ENCODE measurements at regions not wholly inside any gene's neighbourhood (a gene's known extent, or its start where the extent isn't known, plus 50 kb on each side); places are given as distances from the start of the nearest gene placed in this dataset.

DNA sequence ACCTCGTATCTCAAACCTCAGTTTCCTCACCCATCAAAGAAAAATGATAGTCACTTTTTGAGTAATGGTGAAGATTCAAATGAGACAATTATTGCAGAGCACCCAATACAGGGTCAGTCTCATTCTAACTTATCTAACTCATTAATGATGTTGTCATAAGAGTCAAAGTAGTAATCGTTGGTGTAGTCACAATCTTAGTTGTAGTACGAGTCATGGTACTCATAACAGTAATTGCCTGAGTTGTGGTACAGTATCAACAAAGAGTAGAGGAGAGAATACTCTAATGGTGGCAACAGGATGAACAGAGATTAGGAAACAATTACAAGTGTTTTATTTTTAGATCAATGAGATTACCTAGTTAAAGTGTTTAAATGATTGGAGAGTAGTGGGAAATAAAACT lies 93.6 kb upstream of the TMTC2 start:
- no peaks in the 10 kb centered on the region for H3K27me3 ChIP-seq (ENCODE audit: control insufficient read depth in 1 of 2, insufficient read depth in 1 of 2, low read length in 2 of 2)
- no peak overlapping the region for H3K23ac ChIP-seq (ENCODE audit: low read length in 2 of 2)
- no peak overlapping the region for H2AFZ ChIP-seq (ENCODE audit: low read depth, low read length)
- DNase-seq, result no peak
- H2BK15ac ChIP-seq (ENCODE audit: low read depth, poor library complexity, severe bottlenecking), result no peak overlapping the region
- no peaks in the 10 kb centered on the region for H3K36me3 ChIP-seq (ENCODE audit: control insufficient read depth in 1 of 2, insufficient read depth in 2 of 2, low read depth in 1 of 2, low read length in 2 of 2)
- no peak overlapping the region for H4K8ac ChIP-seq (ENCODE audit: low read length)
- WGBS, result 73% methylated on average over 3 of the region's 3 CpGs
- no peak overlapping the region for H2BK120ac ChIP-seq (ENCODE audit: low read depth, low read length)
- H3K4me3 ChIP-seq (ENCODE audit: insufficient read depth in 1 of 2, low read depth in 1 of 2, low read length in 2 of 2), result no peak overlapping the region
- H3K27ac ChIP-seq (ENCODE audit: low read length, poor library complexity, severe bottlenecking), result no peak overlapping the region
- H3K9ac ChIP-seq (ENCODE audit: low read length), result no peak overlapping the region
- no peak overlapping the region for H3K4ac ChIP-seq (ENCODE audit: low read depth in 1 of 2, low read length in 2 of 2)
- no peak overlapping the region for H2AK5ac ChIP-seq (ENCODE audit: low read length, severe bottlenecking)
- no peak overlapping the region for H2BK5ac ChIP-seq (ENCODE audit: low read depth, low read length, poor library complexity, severe bottlenecking)
- no peaks in the 10 kb centered on the region for H3K79me1 ChIP-seq (replicated peaks; ENCODE audit: low read length, poor library complexity, severe bottlenecking)
- no peak overlapping the region for H3K4me2 ChIP-seq (ENCODE audit: low read length, poor library complexity, severe bottlenecking)
- no peak overlapping the region for H4K91ac ChIP-seq (ENCODE audit: low read length)
- H2BK12ac ChIP-seq (ENCODE audit: low read length in 2 of 2), result no peak overlapping the region
- H3K9me3 ChIP-seq (ENCODE audit: control insufficient read depth, low read length), result peaks cover 5% of the 10 kb centered on the region
- no peak overlapping the region for H3K18ac ChIP-seq (ENCODE audit: low read depth in 1 of 2, low read length in 2 of 2)
- H3K14ac ChIP-seq (ENCODE audit: low read length in 2 of 2), result no peak overlapping the region
- peaks cover 1% of the 10 kb centered on the region for H3K4me1 ChIP-seq (ENCODE audit: control insufficient read depth, insufficient read depth, low read depth, low read length)

DNA sequence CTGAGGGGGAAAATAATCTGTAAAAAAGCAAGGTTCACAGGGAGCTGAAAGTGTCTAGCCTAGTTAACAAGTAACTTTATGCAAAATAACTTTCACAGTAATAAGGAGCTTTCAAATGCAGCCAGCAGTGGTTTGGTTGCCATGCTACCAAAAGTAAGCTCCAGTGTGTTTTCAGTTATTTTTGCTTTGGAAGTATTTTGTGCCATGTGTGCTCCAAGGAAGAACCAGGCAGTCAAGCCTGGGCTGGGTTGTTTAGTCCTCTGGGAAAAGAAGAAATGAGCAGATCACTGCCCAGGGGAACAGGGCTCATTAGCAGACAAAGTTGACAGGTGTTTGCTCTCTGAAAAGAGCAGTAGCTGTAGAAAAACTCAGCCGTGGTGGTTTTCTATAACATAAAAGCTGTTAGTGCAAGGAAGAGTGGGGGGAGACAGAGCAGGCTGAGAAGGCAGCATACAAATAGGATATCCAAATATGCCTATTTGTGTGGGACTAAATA lies 92.8 kb upstream of the TMTC2 start:
- H4K91ac ChIP-seq (ENCODE audit: low read length), result no peak overlapping the region
- 66% methylated on average over 1 of the region's 1 CpG for WGBS
- no peaks in the 10 kb centered on the region for H3K9me3 ChIP-seq (ENCODE audit: control insufficient read depth, low read length)
- no peaks in the 10 kb centered on the region for H3K27me3 ChIP-seq (ENCODE audit: control insufficient read depth in 1 of 2, insufficient read depth in 1 of 2, low read length in 2 of 2)
- H3K9ac ChIP-seq (ENCODE audit: low read length), result no peak overlapping the region
- H3K4me1 ChIP-seq (ENCODE audit: control insufficient read depth, insufficient read depth, low read depth, low read length), result peaks cover 1% of the 10 kb centered on the region
- no peak overlapping the region for H4K8ac ChIP-seq (ENCODE audit: low read length)
- no peak overlapping the region for H2AFZ ChIP-seq (ENCODE audit: low read depth, low read length)
- no peak overlapping the region for H3K23ac ChIP-seq (ENCODE audit: low read length in 2 of 2)
- no peak overlapping the region for H3K4me2 ChIP-seq (ENCODE audit: low read length, poor library complexity, severe bottlenecking)
- no peak overlapping the region for H3K14ac ChIP-seq (ENCODE audit: low read length in 2 of 2)
- H2BK5ac ChIP-seq (ENCODE audit: low read depth, low read length, poor library complexity, severe bottlenecking), result no peak overlapping the region
- H3K36me3 ChIP-seq (ENCODE audit: control insufficient read depth in 1 of 2, insufficient read depth in 2 of 2, low read depth in 1 of 2, low read length in 2 of 2), result no peaks in the 10 kb centered on the region
- no peak overlapping the region for H3K4ac ChIP-seq (ENCODE audit: low read depth in 1 of 2, low read length in 2 of 2)
- no peak overlapping the region for H2BK12ac ChIP-seq (ENCODE audit: low read length in 2 of 2)
- H2BK120ac ChIP-seq (ENCODE audit: low read depth, low read length), result no peak overlapping the region
- no peak for DNase-seq
- H3K18ac ChIP-seq (ENCODE audit: low read depth in 1 of 2, low read length in 2 of 2), result no peak overlapping the region
- no peak overlapping the region for H2AK5ac ChIP-seq (ENCODE audit: low read length, severe bottlenecking)
- H3K79me1 ChIP-seq (replicated peaks; ENCODE audit: low read length, poor library complexity, severe bottlenecking), result no peaks in the 10 kb centered on the region
- H3K4me3 ChIP-seq (ENCODE audit: insufficient read depth in 1 of 2, low read depth in 1 of 2, low read length in 2 of 2), result no peak overlapping the region
- H2BK15ac ChIP-seq (ENCODE audit: low read depth, poor library complexity, severe bottlenecking), result no peak overlapping the region
- H3K27ac ChIP-seq (ENCODE audit: low read length, poor library complexity, severe bottlenecking), result no peak overlapping the region

DNA sequence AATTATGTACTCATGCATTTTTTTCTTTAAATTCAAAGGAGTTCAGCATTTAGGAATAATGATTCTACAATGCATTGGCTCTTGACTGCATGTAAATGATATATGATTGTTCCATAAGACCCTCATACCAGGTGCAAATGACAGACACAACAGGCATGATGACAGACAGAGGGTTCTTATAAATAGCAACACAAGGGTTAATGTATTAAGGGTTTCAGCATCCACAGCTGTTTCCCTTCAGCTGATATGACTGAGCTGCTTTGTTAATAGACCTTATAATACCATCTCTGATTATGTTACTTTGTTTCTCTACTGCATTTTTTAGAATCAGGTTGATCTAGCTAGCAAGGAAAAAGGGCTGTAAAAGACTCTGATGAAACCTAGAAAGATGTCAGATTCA lies 90.8 kb upstream of the TMTC2 start:
- no peak overlapping the region for H3K4me2 ChIP-seq (ENCODE audit: low read length, poor library complexity, severe bottlenecking)
- no peak overlapping the region for H3K27ac ChIP-seq (ENCODE audit: low read length, poor library complexity, severe bottlenecking)
- no peaks in the 10 kb centered on the region for H3K79me1 ChIP-seq (replicated peaks; ENCODE audit: low read length, poor library complexity, severe bottlenecking)
- no peak overlapping the region for H4K8ac ChIP-seq (ENCODE audit: low read length)
- no peaks in the 10 kb centered on the region for H3K36me3 ChIP-seq (ENCODE audit: control insufficient read depth in 1 of 2, insufficient read depth in 2 of 2, low read depth in 1 of 2, low read length in 2 of 2)
- H3K9ac ChIP-seq (ENCODE audit: low read length), result no peak overlapping the region
- no peak overlapping the region for H2AK5ac ChIP-seq (ENCODE audit: low read length, severe bottlenecking)
- no peak overlapping the region for H2BK15ac ChIP-seq (ENCODE audit: low read depth, poor library complexity, severe bottlenecking)
- H2AFZ ChIP-seq (ENCODE audit: low read depth, low read length), result no peak overlapping the region
- H3K4ac ChIP-seq (ENCODE audit: low read depth in 1 of 2, low read length in 2 of 2), result no peak overlapping the region
- H3K4me3 ChIP-seq (ENCODE audit: insufficient read depth in 1 of 2, low read depth in 1 of 2, low read length in 2 of 2), result no peak overlapping the region
- no peak overlapping the region for H4K91ac ChIP-seq (ENCODE audit: low read length)
- H3K23ac ChIP-seq (ENCODE audit: low read length in 2 of 2), result no peak overlapping the region
- peaks cover 1% of the 10 kb centered on the region for H3K4me1 ChIP-seq (ENCODE audit: control insufficient read depth, insufficient read depth, low read depth, low read length)
- no peak overlapping the region for H3K14ac ChIP-seq (ENCODE audit: low read length in 2 of 2)
- no peak overlapping the region for H2BK5ac ChIP-seq (ENCODE audit: low read depth, low read length, poor library complexity, severe bottlenecking)
- no peak overlapping the region for H3K18ac ChIP-seq (ENCODE audit: low read depth in 1 of 2, low read length in 2 of 2)
- no peaks in the 10 kb centered on the region for H3K9me3 ChIP-seq (ENCODE audit: control insufficient read depth, low read length)
- no peaks in the 10 kb centered on the region for H3K27me3 ChIP-seq (ENCODE audit: control insufficient read depth in 1 of 2, insufficient read depth in 1 of 2, low read length in 2 of 2)
- no peak for DNase-seq
- no peak overlapping the region for H2BK12ac ChIP-seq (ENCODE audit: low read length in 2 of 2)
- no peak overlapping the region for H2BK120ac ChIP-seq (ENCODE audit: low read depth, low read length)

DNA sequence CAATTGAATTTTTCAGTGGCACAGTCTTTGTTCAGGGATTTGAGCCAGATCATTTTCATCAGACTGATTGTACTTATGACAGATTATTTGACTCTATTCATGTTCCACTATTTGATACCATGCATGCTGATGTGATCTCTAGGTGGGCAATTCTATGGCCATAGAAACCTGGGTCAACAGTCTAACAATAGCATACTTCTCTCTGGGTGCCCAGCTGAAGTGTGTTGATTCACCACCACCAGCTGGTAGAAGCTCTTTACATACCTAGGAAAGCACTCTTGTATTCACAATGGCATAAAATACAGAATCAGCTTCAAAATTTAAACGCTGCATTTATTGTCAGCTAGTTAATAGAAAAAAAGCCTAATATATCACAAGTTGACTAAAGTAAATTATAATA lies 90.2 kb upstream of the TMTC2 start:
- Histone ChIP-seq H2AK5ac (ENCODE audit: low read length, severe bottlenecking) (no peak overlapping the region), H3K4me3 (ENCODE audit: insufficient read depth in 1 of 2, low read depth in 1 of 2, low read length in 2 of 2) (no peak overlapping the region), H3K4ac (ENCODE audit: low read depth in 1 of 2, low read length in 2 of 2) (no peak overlapping the region), H4K8ac (ENCODE audit: low read length) (no peak overlapping the region), H3K79me1 (replicated peaks; ENCODE audit: low read length, poor library complexity, severe bottlenecking) (no peaks in the 10 kb centered on the region), H2BK120ac (ENCODE audit: low read depth, low read length) (no peak overlapping the region), H3K9me3 (ENCODE audit: control insufficient read depth, low read length) (no peaks in the 10 kb centered on the region), H3K14ac (ENCODE audit: low read length in 2 of 2) (no peak overlapping the region), H3K4me2 (ENCODE audit: low read length, poor library complexity, severe bottlenecking) (no peak overlapping the region), H3K18ac (ENCODE audit: low read depth in 1 of 2, low read length in 2 of 2) (no peak overlapping the region), H2BK15ac (ENCODE audit: low read depth, poor library complexity, severe bottlenecking) (no peak overlapping the region), H2BK5ac (ENCODE audit: low read depth, low read length, poor library complexity, severe bottlenecking) (no peak overlapping the region), H3K23ac (ENCODE audit: low read length in 2 of 2) (no peak overlapping the region), H4K91ac (ENCODE audit: low read length) (no peak overlapping the region), H2AFZ (ENCODE audit: low read depth, low read length) (no peak overlapping the region), H3K27me3 (ENCODE audit: control insufficient read depth in 1 of 2, insufficient read depth in 1 of 2, low read length in 2 of 2) (no peaks in the 10 kb centered on the region), H3K4me1 (ENCODE audit: control insufficient read depth, insufficient read depth, low read depth, low read length) (peaks cover 1% of the 10 kb centered on the region), H2BK12ac (ENCODE audit: low read length in 2 of 2) (no peak overlapping the region), H3K36me3 (ENCODE audit: control insufficient read depth in 1 of 2, insufficient read depth in 2 of 2, low read depth in 1 of 2, low read length in 2 of 2) (no peaks in the 10 kb centered on the region), H3K27ac (ENCODE audit: low read length, poor library complexity, severe bottlenecking) (no peak overlapping the region), H3K9ac (ENCODE audit: low read length) (no peak overlapping the region)
- WGBS, result no CpG with 5 or more reads among the region's 1 CpG
- DNase-seq, result no peak

Data from mesenchymal stem cell (in vitro differentiated cells and primary cell).